ENCODE measurements at regions not wholly inside any gene's neighbourhood (a gene's known extent, or its start where the extent isn't known, plus 50 kb on each side); places are given as distances from the start of the nearest gene placed in this dataset.
"Not testable (repeated sequence)": the region's sequence is repeated elsewhere in the genome, so short reads cannot be mapped to it uniquely, and the experiment has no call there.

GRCh38 chr9:85471791-85472190 lies 270.0 kb downstream of the AGTPBP1 start:
- WGBS = no CpG with 5 or more reads among the region's 1 CpG
- no peak for DNase-seq (ENCODE audit: low spot score in 2 of 2)
- Histone ChIP-seq H3K27me3 (peaks cover 2% of the 10 kb centered on the region), H3K4me1 (no peaks in the 10 kb centered on the region), H3K27ac (no peak overlapping the region), H3K4me3 (no peak overlapping the region), H3K36me3 (no peaks in the 10 kb centered on the region), H3K9me3 (no peaks in the 10 kb centered on the region)
- TF ChIP-seq POLR2AphosphoS5 (IDR thresholded peaks at IDR 0.05) (no peak), EP300 (IDR thresholded peaks at IDR 0.05) (no peak), POLR2A (IDR thresholded peaks at IDR 0.05) (no peak)
- TF ChIP-seq, protein P1, sequence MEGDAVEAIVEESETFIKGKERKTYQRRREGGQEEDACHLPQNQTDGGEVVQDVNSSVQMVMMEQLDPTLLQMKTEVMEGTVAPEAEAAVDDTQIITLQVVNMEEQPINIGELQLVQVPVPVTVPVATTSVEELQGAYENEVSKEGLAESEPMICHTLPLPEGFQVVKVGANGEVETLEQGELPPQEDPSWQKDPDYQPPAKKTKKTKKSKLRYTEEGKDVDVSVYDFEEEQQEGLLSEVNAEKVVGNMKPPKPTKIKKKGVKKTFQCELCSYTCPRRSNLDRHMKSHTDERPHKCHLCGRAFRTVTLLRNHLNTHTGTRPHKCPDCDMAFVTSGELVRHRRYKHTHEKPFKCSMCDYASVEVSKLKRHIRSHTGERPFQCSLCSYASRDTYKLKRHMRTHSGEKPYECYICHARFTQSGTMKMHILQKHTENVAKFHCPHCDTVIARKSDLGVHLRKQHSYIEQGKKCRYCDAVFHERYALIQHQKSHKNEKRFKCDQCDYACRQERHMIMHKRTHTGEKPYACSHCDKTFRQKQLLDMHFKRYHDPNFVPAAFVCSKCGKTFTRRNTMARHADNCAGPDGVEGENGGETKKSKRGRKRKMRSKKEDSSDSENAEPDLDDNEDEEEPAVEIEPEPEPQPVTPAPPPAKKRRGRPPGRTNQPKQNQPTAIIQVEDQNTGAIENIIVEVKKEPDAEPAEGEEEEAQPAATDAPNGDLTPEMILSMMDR (IDR thresholded peaks at IDR 0.05) = no peak

DNA sequence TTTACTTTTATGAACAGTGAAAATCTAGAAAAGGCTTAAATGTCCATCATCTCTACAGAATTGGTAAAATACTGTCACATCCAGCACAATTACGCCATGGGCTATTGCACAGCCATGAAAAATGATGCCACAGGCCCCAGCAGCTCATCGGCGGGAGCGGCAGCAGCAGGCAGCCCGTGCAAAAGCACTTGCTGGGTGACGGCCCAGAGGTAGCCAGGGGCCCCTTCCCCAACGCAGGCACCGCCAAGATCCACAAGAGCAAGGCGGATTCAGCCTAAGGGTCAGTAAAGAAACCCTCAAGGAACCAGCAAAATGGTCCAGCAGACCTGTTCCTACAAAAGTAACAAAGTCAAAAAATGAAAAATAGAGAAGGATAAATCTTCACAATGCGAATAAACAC lies 272.7 kb downstream of the AGTPBP1 start:
- TF ChIP-seq EP300 (IDR thresholded peaks at IDR 0.05) (no peak), POLR2AphosphoS5 (IDR thresholded peaks at IDR 0.05) (no peak), POLR2A (IDR thresholded peaks at IDR 0.05) (no peak)
- TF ChIP-seq, protein P1 (IDR thresholded peaks at IDR 0.05) = no peak

DNA sequence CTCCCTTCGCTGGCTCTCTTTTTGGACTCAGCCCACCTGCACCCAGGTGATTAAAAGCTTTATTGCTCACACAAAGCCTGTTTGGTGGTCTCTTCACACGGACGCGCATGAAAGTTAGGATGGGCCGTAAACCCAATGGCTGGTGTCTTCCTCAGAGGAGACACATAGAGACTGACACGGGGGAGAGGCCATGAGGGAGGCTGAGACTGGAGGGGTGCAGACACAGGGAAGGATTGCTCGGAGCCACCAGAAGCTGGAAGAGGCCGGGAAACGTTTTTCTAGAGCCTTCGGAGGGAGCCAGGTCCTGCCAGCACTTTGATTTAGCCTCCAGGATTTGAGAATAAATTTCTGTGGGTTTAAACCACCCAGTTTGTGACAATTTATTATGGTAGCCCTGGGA lies 274.9 kb downstream of the AGTPBP1 start:
- no peaks in the 10 kb centered on the region for H3K36me3 ChIP-seq
- WGBS = 73% methylated on average over 10 of the region's 10 CpGs
- no peak overlapping the region for H3K27ac ChIP-seq
- no peak for DNase-seq (ENCODE audit: low spot score in 2 of 2)
- no peak overlapping the region for H3K4me3 ChIP-seq
- peaks cover 2% of the 10 kb centered on the region for H3K27me3 ChIP-seq
- H3K9me3 ChIP-seq = no peaks in the 10 kb centered on the region
- no peaks in the 10 kb centered on the region for H3K4me1 ChIP-seq
- TF ChIP-seq POLR2A (IDR thresholded peaks at IDR 0.05) = no peak
- TF ChIP-seq, protein P1 (IDR thresholded peaks at IDR 0.05) = no peak
- TF ChIP-seq POLR2AphosphoS5 (IDR thresholded peaks at IDR 0.05) = no peak
- TF ChIP-seq EP300 (IDR thresholded peaks at IDR 0.05) = no peak

More for the DNA sequence above, 272.7 kb downstream of the AGTPBP1 start:
- Histone ChIP-seq H3K36me3 (no peaks in the 10 kb centered on the region), H3K4me3 (no peak overlapping the region), H3K27ac (no peak overlapping the region), H3K4me1 (no peaks in the 10 kb centered on the region), H3K27me3 (peaks cover 2% of the 10 kb centered on the region), H3K9me3 (no peaks in the 10 kb centered on the region)
- 81% methylated on average over 10 of the region's 10 CpGs for WGBS
- no peak for DNase-seq (ENCODE audit: low spot score in 2 of 2)

- 84% methylated on average over 5 of the region's 5 CpGs for WGBS
- H3K27ac ChIP-seq; H3K4me1 ChIP-seq; DNase-seq (ENCODE audit: low spot score in 2 of 2); H3K27me3 ChIP-seq; H3K4me3 ChIP-seq; H3K9me3 ChIP-seq; H3K36me3 ChIP-seq: not testable (repeated sequence)
Measured at GRCh38 chr9:85458114-85458864, 283.5 kb downstream of the AGTPBP1 start.

GRCh38 chr9:85453850-85454249 lies 287.9 kb downstream of the AGTPBP1 start:
- TF ChIP-seq POLR2AphosphoS5 (IDR thresholded peaks at IDR 0.05) (no peak), POLR2A (IDR thresholded peaks at IDR 0.05) (no peak), EP300 (IDR thresholded peaks at IDR 0.05) (no peak)
- TF ChIP-seq, protein P1 (IDR thresholded peaks at IDR 0.05) = no peak
- no peak overlapping the region for H3K4me3 ChIP-seq
- no peak for DNase-seq (ENCODE audit: low spot score in 2 of 2)
- H3K27me3 ChIP-seq = no peaks in the 10 kb centered on the region
- no peaks in the 10 kb centered on the region for H3K36me3 ChIP-seq
- H3K9me3 ChIP-seq = no peaks in the 10 kb centered on the region
- H3K4me1 ChIP-seq = no peaks in the 10 kb centered on the region
- WGBS = 62% methylated on average over 5 of the region's 5 CpGs
- no peak overlapping the region for H3K27ac ChIP-seq

- TF ChIP-seq POLR2AphosphoS5 (IDR thresholded peaks at IDR 0.05) = no peak
- no peak for TF ChIP-seq POLR2A (IDR thresholded peaks at IDR 0.05)
- no peak for TF ChIP-seq EP300 (IDR thresholded peaks at IDR 0.05)
- TF ChIP-seq, protein P1 (IDR thresholded peaks at IDR 0.05) = no peak
- no peak for DNase-seq (ENCODE audit: low spot score in 2 of 2)
- no peaks in the 10 kb centered on the region for H3K36me3 ChIP-seq
- no peaks in the 10 kb centered on the region for H3K9me3 ChIP-seq
- no peak overlapping the region for H3K4me3 ChIP-seq
- H3K27ac ChIP-seq = no peak overlapping the region
- H3K27me3 ChIP-seq = no peaks in the 10 kb centered on the region
- no peaks in the 10 kb centered on the region for H3K4me1 ChIP-seq
- WGBS = 88% methylated on average over 1 of the region's 1 CpG
Measured at GRCh38 chr9:85452841-85453240, 288.9 kb downstream of the AGTPBP1 start.
